ENCODE measurements at regions not wholly inside any gene's neighbourhood (a gene's known extent, or its start where the extent isn't known, plus 50 kb on each side); places are given as distances from the start of the nearest gene placed in this dataset.

DNA sequence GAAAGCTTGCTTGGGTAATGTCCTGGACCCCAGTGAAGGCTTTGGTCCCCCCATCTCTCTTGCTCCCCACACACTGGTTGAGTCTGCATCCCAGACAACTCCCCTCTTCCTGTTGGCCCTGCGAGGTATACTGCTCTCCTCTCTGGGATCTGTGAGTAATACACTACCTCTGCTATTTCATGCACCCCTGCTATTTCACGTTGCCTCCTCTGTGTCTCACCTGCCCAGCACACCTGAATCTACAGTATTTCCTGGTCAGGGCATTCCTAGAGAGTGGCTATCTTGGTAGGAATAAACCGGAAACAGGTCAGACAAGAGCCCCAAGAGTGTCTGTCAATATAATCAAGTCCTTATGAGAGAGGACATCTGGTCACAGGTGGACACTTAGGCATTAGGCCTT lies 114.3 kb upstream of the ODAD2 start:
- Histone ChIP-seq H3K4me3 (no peak overlapping the region), H3K4me1 (no peaks in the 10 kb centered on the region), H3K9me3 (no peaks in the 10 kb centered on the region), H3K36me3 (no peaks in the 10 kb centered on the region), H3K27me3 (no peaks in the 10 kb centered on the region), H3K27ac (no peak overlapping the region)
- TF ChIP-seq, protein P1, sequence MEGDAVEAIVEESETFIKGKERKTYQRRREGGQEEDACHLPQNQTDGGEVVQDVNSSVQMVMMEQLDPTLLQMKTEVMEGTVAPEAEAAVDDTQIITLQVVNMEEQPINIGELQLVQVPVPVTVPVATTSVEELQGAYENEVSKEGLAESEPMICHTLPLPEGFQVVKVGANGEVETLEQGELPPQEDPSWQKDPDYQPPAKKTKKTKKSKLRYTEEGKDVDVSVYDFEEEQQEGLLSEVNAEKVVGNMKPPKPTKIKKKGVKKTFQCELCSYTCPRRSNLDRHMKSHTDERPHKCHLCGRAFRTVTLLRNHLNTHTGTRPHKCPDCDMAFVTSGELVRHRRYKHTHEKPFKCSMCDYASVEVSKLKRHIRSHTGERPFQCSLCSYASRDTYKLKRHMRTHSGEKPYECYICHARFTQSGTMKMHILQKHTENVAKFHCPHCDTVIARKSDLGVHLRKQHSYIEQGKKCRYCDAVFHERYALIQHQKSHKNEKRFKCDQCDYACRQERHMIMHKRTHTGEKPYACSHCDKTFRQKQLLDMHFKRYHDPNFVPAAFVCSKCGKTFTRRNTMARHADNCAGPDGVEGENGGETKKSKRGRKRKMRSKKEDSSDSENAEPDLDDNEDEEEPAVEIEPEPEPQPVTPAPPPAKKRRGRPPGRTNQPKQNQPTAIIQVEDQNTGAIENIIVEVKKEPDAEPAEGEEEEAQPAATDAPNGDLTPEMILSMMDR (IDR thresholded peaks at IDR 0.05): no peak
- TF ChIP-seq POLR2A (IDR thresholded peaks at IDR 0.05): no peak
- no peak for DNase-seq
- intact Hi-C loops (cut with DNase I; ENCODE audit: low total_unique reads): no loop called here

DNA sequence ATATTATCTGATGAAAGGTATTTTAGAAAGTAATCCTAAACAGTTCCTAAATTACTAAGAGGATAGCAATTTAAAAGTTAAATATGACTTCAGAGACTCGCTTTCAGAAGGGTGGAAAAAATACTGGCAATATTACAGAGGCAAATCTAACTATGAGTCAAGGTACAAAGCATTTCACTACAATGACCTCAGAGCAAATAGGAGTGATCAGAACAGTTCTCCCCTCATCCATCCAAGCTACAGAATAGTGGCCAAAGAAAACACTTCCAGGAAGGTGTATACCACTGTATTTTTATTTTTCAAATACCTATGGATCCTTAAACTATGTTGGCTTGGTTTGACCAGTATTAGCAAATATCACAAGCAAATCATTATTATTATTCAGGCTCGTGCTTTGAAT lies 112.8 kb upstream of the ODAD2 start:
- intact Hi-C loops (cut with DNase I; ENCODE audit: low total_unique reads): no loop called here
- no peak for DNase-seq
- Histone ChIP-seq H3K4me1 (no peaks in the 10 kb centered on the region), H3K4me3 (no peak overlapping the region), H3K27me3 (no peaks in the 10 kb centered on the region), H3K9me3 (no peaks in the 10 kb centered on the region), H3K27ac (no peak overlapping the region), H3K36me3 (no peaks in the 10 kb centered on the region)
- TF ChIP-seq, protein P1 (IDR thresholded peaks at IDR 0.05): no peak

DNA sequence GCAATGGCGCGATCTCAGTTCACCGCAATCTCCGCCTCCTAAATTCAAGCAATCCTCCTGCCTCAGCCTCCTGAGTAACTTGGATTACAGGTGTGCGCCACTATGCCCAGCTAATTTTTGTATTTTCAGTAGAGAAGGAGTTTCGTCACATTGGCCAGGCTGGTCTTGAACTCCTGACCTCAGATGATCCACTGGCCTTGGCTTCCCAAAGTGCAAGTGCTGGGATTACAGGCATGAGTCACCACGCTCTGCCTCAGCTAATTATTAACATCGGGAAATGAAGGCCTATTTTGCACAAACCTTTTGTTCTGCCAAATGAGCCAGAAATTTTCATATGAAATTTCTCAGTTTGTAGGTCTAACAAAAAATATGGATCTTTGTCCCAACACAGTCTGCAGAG lies 106.7 kb upstream of the ODAD2 start:
- no peak for DNase-seq
- Histone ChIP-seq H3K4me1 (no peaks in the 10 kb centered on the region), H3K27me3 (no peaks in the 10 kb centered on the region), H3K27ac (no peak overlapping the region), H3K4me3 (no peak overlapping the region), H3K36me3 (no peaks in the 10 kb centered on the region), H3K9me3 (peaks cover 0 to 2% of the 10 kb centered on the region in 2 donors)
- TF ChIP-seq POLR2A (IDR thresholded peaks at IDR 0.05): no peak
- TF ChIP-seq, protein P1 (IDR thresholded peaks at IDR 0.05): no peak
- intact Hi-C loops (cut with DNase I; ENCODE audit: low total_unique reads): no loop called here

DNA sequence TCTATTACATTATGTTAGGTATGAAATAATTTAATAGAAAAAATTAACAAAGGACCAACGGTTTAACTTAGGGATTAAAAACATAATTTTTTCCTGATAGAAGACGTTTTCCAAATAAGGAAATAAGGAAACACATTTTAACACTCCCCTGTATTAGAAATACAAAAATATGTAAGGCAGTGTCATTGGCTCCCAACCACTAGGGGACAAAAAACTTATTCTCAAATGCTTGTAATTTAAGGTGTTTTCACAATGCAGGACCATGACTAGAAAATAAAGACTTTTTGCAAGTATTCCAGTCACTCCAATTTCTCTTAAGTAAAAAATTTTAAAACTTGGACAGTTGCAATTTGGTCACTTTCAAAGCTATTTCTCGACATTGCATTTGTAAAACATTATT lies 98.8 kb upstream of the ODAD2 start:
- Histone ChIP-seq H3K9me3 (no peaks in the 10 kb centered on the region), H3K4me1 (no peaks in the 10 kb centered on the region), H3K36me3 (no peaks in the 10 kb centered on the region), H3K4me3 (no peak overlapping the region), H3K27ac (no peak overlapping the region), H3K27me3 (no peaks in the 10 kb centered on the region)
- no peak for TF ChIP-seq POLR2A (IDR thresholded peaks at IDR 0.05)
- TF ChIP-seq, protein P1 (IDR thresholded peaks at IDR 0.05): no peak
- no peak for DNase-seq
- intact Hi-C loops (cut with DNase I; ENCODE audit: low total_unique reads): no loop called here

DNA sequence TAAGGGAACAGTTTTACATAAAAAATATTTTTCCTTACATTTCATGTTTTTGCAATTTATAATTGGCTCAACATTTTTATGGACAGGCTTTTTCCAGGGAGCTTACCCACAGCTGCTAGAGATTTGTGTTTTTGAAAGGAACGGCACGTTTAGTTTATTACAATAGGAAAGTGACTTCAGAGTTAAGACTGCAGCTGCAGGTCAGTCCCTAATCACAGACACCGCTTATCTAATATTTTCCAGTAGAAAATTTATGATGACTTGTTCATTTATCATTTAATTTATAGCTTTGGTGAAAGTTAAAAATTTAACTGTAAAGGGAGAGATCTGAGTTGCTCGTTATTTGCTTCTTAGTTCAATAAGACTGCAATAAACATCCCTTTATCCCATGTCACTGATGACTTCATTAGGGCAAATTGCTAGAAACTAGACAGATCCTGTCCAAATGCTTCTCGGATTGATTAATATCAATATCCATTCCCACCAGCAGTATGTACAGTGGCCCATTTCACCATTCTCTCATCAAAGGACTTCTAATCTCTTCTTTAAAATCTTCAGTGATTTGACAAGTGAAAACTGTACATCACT lies 97.0 kb upstream of the ODAD2 start:
- Histone ChIP-seq H3K4me1 (no peaks in the 10 kb centered on the region), H3K27me3 (no peaks in the 10 kb centered on the region), H3K4me3 (no peak overlapping the region), H3K27ac (no peak overlapping the region), H3K9me3 (no peaks in the 10 kb centered on the region), H3K36me3 (no peaks in the 10 kb centered on the region)
- intact Hi-C loops (cut with DNase I; ENCODE audit: low total_unique reads): no loop called here
- no peak for DNase-seq
- TF ChIP-seq POLR2A (IDR thresholded peaks at IDR 0.05): no peak
- TF ChIP-seq, protein P1 (IDR thresholded peaks at IDR 0.05): no peak

All from uterus (tissue), 3 donors.